ENCODE measurements at regions not wholly inside any gene's neighbourhood (a gene's known extent, or its start where the extent isn't known, plus 50 kb on each side); places are given as distances from the start of the nearest gene placed in this dataset.
"Not testable (repeated sequence)": the region's sequence is repeated elsewhere in the genome, so short reads cannot be mapped to it uniquely, and the experiment has no call there.

- H3K9me3 ChIP-seq (ENCODE audit: control insufficient read depth in 1 of 2, low read length in 2 of 2): no peaks in the 10 kb centered on the region
- H3K27ac ChIP-seq (ENCODE audit: low read length): no peak overlapping the region
- H3K36me3 ChIP-seq (ENCODE audit: control insufficient read depth in 1 of 2, insufficient read depth in 2 of 2, low read length in 2 of 2): no peaks in the 10 kb centered on the region
- peaks cover 0 to 4% of the 10 kb centered on the region in 2 donors for H3K4me1 ChIP-seq (ENCODE audit: control insufficient read depth in 1 of 2, insufficient read depth in 2 of 2, low read length in 2 of 2)
- no peak overlapping the region for H3K4me3 ChIP-seq (ENCODE audit: low read depth in 1 of 2, low read length in 2 of 2)
- H3K27me3 ChIP-seq (ENCODE audit: low read depth, low read length): no peaks in the 10 kb centered on the region
These were observed 82.6 kb downstream of the LUZP4 start for GRCh38 chrX:115372152-115372551.

GRCh38 chrX:115373308-115373707 is 83.8 kb downstream of the LUZP4 start:
- no peak overlapping the region for H3K27ac ChIP-seq (ENCODE audit: low read length)
- no peak overlapping the region for H3K4me3 ChIP-seq (ENCODE audit: low read depth in 1 of 2, low read length in 2 of 2)
- H3K4me1 ChIP-seq (ENCODE audit: control insufficient read depth in 1 of 2, insufficient read depth in 2 of 2, low read length in 2 of 2): peaks cover 0 to 4% of the 10 kb centered on the region in 2 donors
- no peaks in the 10 kb centered on the region for H3K27me3 ChIP-seq (ENCODE audit: low read depth, low read length)
- no peaks in the 10 kb centered on the region for H3K36me3 ChIP-seq (ENCODE audit: control insufficient read depth in 1 of 2, insufficient read depth in 2 of 2, low read length in 2 of 2)
- H3K9me3 ChIP-seq (ENCODE audit: control insufficient read depth in 1 of 2, low read length in 2 of 2): no peaks in the 10 kb centered on the region

GRCh38 chrX:115378471-115378870 is 89.0 kb downstream of the LUZP4 start:
- Histone ChIP-seq H3K36me3 (ENCODE audit: control insufficient read depth in 1 of 2, insufficient read depth in 2 of 2, low read length in 2 of 2) (no peaks in the 10 kb centered on the region), H3K27ac (ENCODE audit: low read length) (no peak overlapping the region), H3K9me3 (ENCODE audit: control insufficient read depth in 1 of 2, low read length in 2 of 2) (no peaks in the 10 kb centered on the region), H3K4me3 (ENCODE audit: low read depth in 1 of 2, low read length in 2 of 2) (no peak overlapping the region), H3K4me1 (ENCODE audit: control insufficient read depth in 1 of 2, insufficient read depth in 2 of 2, low read length in 2 of 2) (no peaks in the 10 kb centered on the region), H3K27me3 (ENCODE audit: low read depth, low read length) (no peaks in the 10 kb centered on the region)

- Histone ChIP-seq H3K36me3 (ENCODE audit: control insufficient read depth in 1 of 2, insufficient read depth in 2 of 2, low read length in 2 of 2) (no peaks in the 10 kb centered on the region), H3K4me3 (ENCODE audit: low read depth in 1 of 2, low read length in 2 of 2) (no peak overlapping the region), H3K27ac (ENCODE audit: low read length) (no peak overlapping the region), H3K4me1 (ENCODE audit: control insufficient read depth in 1 of 2, insufficient read depth in 2 of 2, low read length in 2 of 2) (no peaks in the 10 kb centered on the region), H3K9me3 (ENCODE audit: control insufficient read depth in 1 of 2, low read length in 2 of 2) (no peaks in the 10 kb centered on the region), H3K27me3 (ENCODE audit: low read depth, low read length) (no peaks in the 10 kb centered on the region)
These were observed 97.8 kb downstream of the LUZP4 start for GRCh38 chrX:115387327-115387726.

- Histone ChIP-seq H3K9me3 (ENCODE audit: control insufficient read depth in 1 of 2, low read length in 2 of 2) (no peaks in the 10 kb centered on the region), H3K36me3 (ENCODE audit: control insufficient read depth in 1 of 2, insufficient read depth in 2 of 2, low read length in 2 of 2) (no peaks in the 10 kb centered on the region), H3K27ac (ENCODE audit: low read length) (no peak overlapping the region)
These were observed 99.4 kb downstream of the LUZP4 start for GRCh38 chrX:115388879-115389278.

GRCh38 chrX:115390078-115390477 is 100.6 kb downstream of the LUZP4 start:
- Histone ChIP-seq H3K4me1 (ENCODE audit: control insufficient read depth in 1 of 2, insufficient read depth in 2 of 2, low read length in 2 of 2) (no peaks in the 10 kb centered on the region), H3K27me3 (ENCODE audit: low read depth, low read length) (no peaks in the 10 kb centered on the region), H3K9me3 (ENCODE audit: control insufficient read depth in 1 of 2, low read length in 2 of 2) (no peaks in the 10 kb centered on the region), H3K27ac (ENCODE audit: low read length) (no peak overlapping the region), H3K36me3 (ENCODE audit: control insufficient read depth in 1 of 2, insufficient read depth in 2 of 2, low read length in 2 of 2) (no peaks in the 10 kb centered on the region), H3K4me3 (ENCODE audit: low read depth in 1 of 2, low read length in 2 of 2) (no peak overlapping the region)

More at GRCh38 chrX:115388879-115389278, 99.4 kb downstream of the LUZP4 start:
- Histone ChIP-seq H3K4me1 (ENCODE audit: control insufficient read depth in 1 of 2, insufficient read depth in 2 of 2, low read length in 2 of 2) (no peaks in the 10 kb centered on the region), H3K4me3 (ENCODE audit: low read depth in 1 of 2, low read length in 2 of 2) (no peak overlapping the region), H3K27me3 (ENCODE audit: low read depth, low read length) (no peaks in the 10 kb centered on the region)

- Histone ChIP-seq H3K36me3 (ENCODE audit: control insufficient read depth in 1 of 2, insufficient read depth in 2 of 2, low read length in 2 of 2) (no peaks in the 10 kb centered on the region), H3K9me3 (ENCODE audit: control insufficient read depth in 1 of 2, low read length in 2 of 2) (no peaks in the 10 kb centered on the region), H3K27ac (ENCODE audit: low read length) (no peak overlapping the region), H3K27me3 (ENCODE audit: low read depth, low read length) (no peaks in the 10 kb centered on the region), H3K4me1 (ENCODE audit: control insufficient read depth in 1 of 2, insufficient read depth in 2 of 2, low read length in 2 of 2) (no peaks in the 10 kb centered on the region), H3K4me3 (ENCODE audit: low read depth in 1 of 2, low read length in 2 of 2) (no peak overlapping the region)
These were observed 102.5 kb downstream of the LUZP4 start for GRCh38 chrX:115392031-115392430.

- H3K27me3 ChIP-seq (ENCODE audit: low read depth, low read length): no peaks in the 10 kb centered on the region
- no peak overlapping the region for H3K27ac ChIP-seq (ENCODE audit: low read length)
- H3K4me3 ChIP-seq (ENCODE audit: low read depth in 1 of 2, low read length in 2 of 2): no peak overlapping the region
- no peaks in the 10 kb centered on the region for H3K9me3 ChIP-seq (ENCODE audit: control insufficient read depth in 1 of 2, low read length in 2 of 2)
- H3K4me1 ChIP-seq (ENCODE audit: control insufficient read depth in 1 of 2, insufficient read depth in 2 of 2, low read length in 2 of 2): no peaks in the 10 kb centered on the region
- no peaks in the 10 kb centered on the region for H3K36me3 ChIP-seq (ENCODE audit: control insufficient read depth in 1 of 2, insufficient read depth in 2 of 2, low read length in 2 of 2)
These were observed 103.4 kb downstream of the LUZP4 start for GRCh38 chrX:115392871-115393270.

GRCh38 chrX:115393271-115393670 is 103.8 kb downstream of the LUZP4 start:
- H3K36me3 ChIP-seq (ENCODE audit: control insufficient read depth in 1 of 2, insufficient read depth in 2 of 2, low read length in 2 of 2): no peaks in the 10 kb centered on the region
- no peak overlapping the region for H3K4me3 ChIP-seq (ENCODE audit: low read depth in 1 of 2, low read length in 2 of 2)
- no peak overlapping the region for H3K27ac ChIP-seq (ENCODE audit: low read length)
- no peaks in the 10 kb centered on the region for H3K27me3 ChIP-seq (ENCODE audit: low read depth, low read length)
- no peaks in the 10 kb centered on the region for H3K9me3 ChIP-seq (ENCODE audit: control insufficient read depth in 1 of 2, low read length in 2 of 2)
- no peaks in the 10 kb centered on the region for H3K4me1 ChIP-seq (ENCODE audit: control insufficient read depth in 1 of 2, insufficient read depth in 2 of 2, low read length in 2 of 2)

GRCh38 chrX:115394806-115395205 is 105.3 kb downstream of the LUZP4 start:
- not testable (repeated sequence) for H3K36me3 ChIP-seq (ENCODE audit: control insufficient read depth in 1 of 2, insufficient read depth in 2 of 2, low read length in 2 of 2)

GRCh38 chrX:115399306-115399705 is 109.8 kb downstream of the LUZP4 start:
- Histone ChIP-seq H3K27ac (ENCODE audit: low read length) (no peak overlapping the region), H3K4me1 (ENCODE audit: control insufficient read depth in 1 of 2, insufficient read depth in 2 of 2, low read length in 2 of 2) (no peaks in the 10 kb centered on the region), H3K4me3 (ENCODE audit: low read depth in 1 of 2, low read length in 2 of 2) (no peak overlapping the region), H3K9me3 (ENCODE audit: control insufficient read depth in 1 of 2, low read length in 2 of 2) (no peaks in the 10 kb centered on the region), H3K36me3 (ENCODE audit: control insufficient read depth in 1 of 2, insufficient read depth in 2 of 2, low read length in 2 of 2) (no peaks in the 10 kb centered on the region), H3K27me3 (ENCODE audit: low read depth, low read length) (no peaks in the 10 kb centered on the region)

More at GRCh38 chrX:115394806-115395205, 105.3 kb downstream of the LUZP4 start:
- H3K4me1 ChIP-seq (ENCODE audit: control insufficient read depth in 1 of 2, insufficient read depth in 2 of 2, low read length in 2 of 2); H3K4me3 ChIP-seq (ENCODE audit: low read depth in 1 of 2, low read length in 2 of 2); H3K9me3 ChIP-seq (ENCODE audit: control insufficient read depth in 1 of 2, low read length in 2 of 2); H3K27me3 ChIP-seq (ENCODE audit: low read depth, low read length); H3K27ac ChIP-seq (ENCODE audit: low read length): not testable (repeated sequence)

GRCh38 chrX:115400960-115401359 is 111.4 kb downstream of the LUZP4 start:
- no peaks in the 10 kb centered on the region for H3K4me1 ChIP-seq (ENCODE audit: control insufficient read depth in 1 of 2, insufficient read depth in 2 of 2, low read length in 2 of 2)
- no peaks in the 10 kb centered on the region for H3K36me3 ChIP-seq (ENCODE audit: control insufficient read depth in 1 of 2, insufficient read depth in 2 of 2, low read length in 2 of 2)
- H3K27ac ChIP-seq (ENCODE audit: low read length): no peak overlapping the region
- H3K9me3 ChIP-seq (ENCODE audit: control insufficient read depth in 1 of 2, low read length in 2 of 2): no peaks in the 10 kb centered on the region
- no peaks in the 10 kb centered on the region for H3K27me3 ChIP-seq (ENCODE audit: low read depth, low read length)
- no peak overlapping the region for H3K4me3 ChIP-seq (ENCODE audit: low read depth in 1 of 2, low read length in 2 of 2)

Measured in muscle layer of duodenum (tissue), 2 donors.